ENCODE measurements at regions not wholly inside any gene's neighbourhood (a gene's known extent, or its start where the extent isn't known, plus 50 kb on each side); places are given as distances from the start of the nearest gene placed in this dataset.

GRCh38 chr4:79181190-79181589 lies 144.7 kb downstream of the NAA11 start:
- Histone ChIP-seq H3K4me1 (ENCODE audit: insufficient read depth, low read length) (no peaks in the 10 kb centered on the region), H3K79me2 (ENCODE audit: low read length) (no peaks in the 10 kb centered on the region), H3K9ac (ENCODE audit: low read length) (no peak overlapping the region), H3F3A (ENCODE audit: low read length, unreplicated experiment) (no peaks in the 10 kb centered on the region), H3K4me2 (ENCODE audit: low read length) (no peak overlapping the region), H3K27me3 (ENCODE audit: low read length) (no peaks in the 10 kb centered on the region), H3K4me3 (ENCODE audit: low read length) (no peak overlapping the region), H4K20me1 (ENCODE audit: low read length) (no peaks in the 10 kb centered on the region), H3K9me2 (replicated peaks; ENCODE audit: low read length) (no peaks in the 10 kb centered on the region), H3K36me3 (ENCODE audit: low read depth, low read length) (no peaks in the 10 kb centered on the region), H3K9me3 (ENCODE audit: low read length) (no peaks in the 10 kb centered on the region), H3K27ac (ENCODE audit: low read length) (no peak overlapping the region), H2AFZ (ENCODE audit: low read length) (no peak overlapping the region)
- TF ChIP-seq CTCF (conservative IDR thresholded peaks at IDR 0.05; ENCODE audit: low read depth, low read length), result no peak
- TF ChIP-seq EZH2phosphoT487 (IDR thresholded peaks at IDR 0.05; ENCODE audit: borderline replicate concordance, low read length), result no peak
- no peak for TF ChIP-seq EZH2 (IDR thresholded peaks at IDR 0.05; ENCODE audit: low read length, unreplicated experiment)
- intact Hi-C loops (cut with micrococcal nuclease), result no loop called here
- ATAC-seq, result no peak
- ChIA-PET CTCF (no interaction called here), POLR2A (ENCODE audit: unreplicated experiment) (no interaction called here)
- DNase-seq, result no peak
- BruUV-seq (replicated peaks), result no TSS peak

- no peak overlapping the region for H2AFZ ChIP-seq (ENCODE audit: low read length)
- ChIA-PET CTCF (no interaction called here), POLR2A (ENCODE audit: unreplicated experiment) (no interaction called here)
- intact Hi-C loops (cut with micrococcal nuclease), result no loop called here
- TF ChIP-seq EZH2phosphoT487 (IDR thresholded peaks at IDR 0.05; ENCODE audit: borderline replicate concordance, low read length), result no peak
- TF ChIP-seq EZH2 (IDR thresholded peaks at IDR 0.05; ENCODE audit: low read length, unreplicated experiment), result no peak
- H3K36me3 ChIP-seq (ENCODE audit: low read depth, low read length), result no peaks in the 10 kb centered on the region
- H3F3A ChIP-seq (ENCODE audit: low read length, unreplicated experiment), result no peaks in the 10 kb centered on the region
- H4K20me1 ChIP-seq (ENCODE audit: low read length), result no peaks in the 10 kb centered on the region
- DNase-seq (no peak), ATAC-seq (no peak)
- no peaks in the 10 kb centered on the region for H3K27me3 ChIP-seq (ENCODE audit: low read length)
- no peak overlapping the region for H3K4me2 ChIP-seq (ENCODE audit: low read length)
- H3K27ac ChIP-seq (ENCODE audit: low read length), result no peak overlapping the region
- H3K9me3 ChIP-seq (ENCODE audit: low read length), result no peaks in the 10 kb centered on the region
- H3K79me2 ChIP-seq (ENCODE audit: low read length), result no peaks in the 10 kb centered on the region
- BruUV-seq (replicated peaks), result no TSS peak
- no peaks in the 10 kb centered on the region for H3K9me2 ChIP-seq (replicated peaks; ENCODE audit: low read length)
- H3K9ac ChIP-seq (ENCODE audit: low read length), result no peak overlapping the region
- no peak overlapping the region for H3K4me3 ChIP-seq (ENCODE audit: low read length)
- no peaks in the 10 kb centered on the region for H3K4me1 ChIP-seq (ENCODE audit: insufficient read depth, low read length)
Observed at GRCh38 chr4:79178760-79179159, 147.1 kb downstream of the NAA11 start.

DNA sequence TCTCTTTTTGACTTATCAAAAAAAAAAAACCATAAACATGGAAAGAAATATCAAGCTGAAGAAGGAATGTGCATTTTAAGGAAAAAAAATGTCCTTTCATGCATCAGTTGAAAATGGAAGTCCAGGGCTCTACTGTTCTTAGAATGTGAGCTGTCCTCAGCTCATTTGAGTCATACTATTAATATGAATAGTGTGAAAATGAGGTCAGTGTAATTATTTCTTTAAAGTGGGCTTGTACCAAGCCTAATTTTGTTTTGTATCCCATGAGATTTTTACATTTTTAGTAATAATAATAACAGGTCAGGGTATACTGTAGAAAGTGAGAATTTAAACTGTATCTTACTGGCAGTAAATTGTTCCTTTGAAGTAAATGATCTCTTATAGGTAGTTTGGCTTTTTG lies 148.5 kb downstream of the NAA11 start:
- BruUV-seq (replicated peaks), result no TSS peak
- no peak for DNase-seq
- POLR2A ChIA-PET (ENCODE audit: unreplicated experiment), result no interaction called here
- no peak for ATAC-seq
- Histone ChIP-seq H4K20me1 (ENCODE audit: low read length) (no peaks in the 10 kb centered on the region), H3K4me3 (ENCODE audit: low read length) (no peak overlapping the region), H3K27me3 (ENCODE audit: low read length) (no peaks in the 10 kb centered on the region), H3F3A (ENCODE audit: low read length, unreplicated experiment) (no peaks in the 10 kb centered on the region), H3K9me2 (replicated peaks; ENCODE audit: low read length) (no peaks in the 10 kb centered on the region), H3K27ac (ENCODE audit: low read length) (no peak overlapping the region), H3K9ac (ENCODE audit: low read length) (no peak overlapping the region), H3K36me3 (ENCODE audit: low read depth, low read length) (no peaks in the 10 kb centered on the region), H3K4me2 (ENCODE audit: low read length) (no peak overlapping the region), H3K79me2 (ENCODE audit: low read length) (no peaks in the 10 kb centered on the region), H3K9me3 (ENCODE audit: low read length) (no peaks in the 10 kb centered on the region), H2AFZ (ENCODE audit: low read length) (no peak overlapping the region), H3K4me1 (ENCODE audit: insufficient read depth, low read length) (no peaks in the 10 kb centered on the region)
- intact Hi-C loops (cut with micrococcal nuclease), result no loop called here
- no peak for TF ChIP-seq EZH2 (IDR thresholded peaks at IDR 0.05; ENCODE audit: low read length, unreplicated experiment)
- TF ChIP-seq CTCF (conservative IDR thresholded peaks at IDR 0.05; ENCODE audit: low read depth, low read length), result no peak
- CTCF ChIA-PET, result no interaction called here

Data from PC-3 (cell line).